ENCODE measurements at regions not wholly inside any gene's neighbourhood (a gene's known extent, or its start where the extent isn't known, plus 50 kb on each side); places are given as distances from the start of the nearest gene placed in this dataset.

GRCh38 chr3:38988955-38989354 is 62.8 kb downstream of the SCN11A start:
- H3K18ac ChIP-seq (ENCODE audit: low read depth, low read length) = no peak overlapping the region
- ChIA-PET POLR2A (ENCODE audit: unreplicated experiment) (no interaction called here), CTCF (no interaction called here)
- H2BK20ac ChIP-seq (ENCODE audit: low read depth, low read length) = no peak overlapping the region; the same call in 1 of the 2 replicates
- H2AFZ ChIP-seq (replicated peaks; ENCODE audit: low read length, poor library complexity) = no peak overlapping the region
- BruUV-seq (replicated peaks) = no TSS peak
- H3K4me3 ChIP-seq (ENCODE audit: insufficient read depth, low read depth, low read length) = no peak overlapping the region
- no peak overlapping the region for H3K14ac ChIP-seq (replicated peaks; ENCODE audit: low read depth, low read length)
- WGBS, 2 experiments (ENCODE audit: extremely low coverage in 2 of 2, insufficient read length in 1 of 2) = no CpG with 5 or more reads among the region's 3 CpGs
- no peak overlapping the region for H4K91ac ChIP-seq (ENCODE audit: insufficient read depth, low read depth, low read length)
- peaks cover 0 to 18% of the 10 kb centered on the region in 2 experiments; a peak in 3 of 4 replicates for H3K79me1 ChIP-seq (ENCODE audit: low read depth in 1 of 2, low read length in 2 of 2)
- no peak overlapping the region for H3K56ac ChIP-seq (ENCODE audit: extremely low read depth, insufficient read depth, low read length)
- H4K5ac ChIP-seq (ENCODE audit: low read depth, low read length) = no peak overlapping the region
- no peak overlapping the region for H2AK9ac ChIP-seq (replicated peaks; ENCODE audit: low read depth, low read length, poor library complexity)
- no peak overlapping the region for H3K4me2 ChIP-seq (ENCODE audit: low read depth, low read length)
- no peak overlapping the region for H2BK5ac ChIP-seq (ENCODE audit: low read depth, low read length, poor library complexity, severe bottlenecking)
- intact Hi-C loops (cut with micrococcal nuclease) (no loop called here), in situ Hi-C loops (cut with MboI; ENCODE audit: low sequenced_read_pairs) (no loop called here), dilution Hi-C loops (cut with HindIII; ENCODE audit: low sequenced_read_pairs, unreplicated experiment) (no loop called here)
- H3K4me1 ChIP-seq (ENCODE audit: control insufficient read depth, insufficient read depth, low read length) = peaks cover 33% of the 10 kb centered on the region
- H4K20me1 ChIP-seq (ENCODE audit: insufficient read depth, low read length) = no peaks in the 10 kb centered on the region
- no peaks in the 10 kb centered on the region for H3K27me3 ChIP-seq (ENCODE audit: control insufficient read depth, insufficient read depth, low read length)
- no peaks in the 10 kb centered on the region for H3K9me3 ChIP-seq (ENCODE audit: control insufficient read depth, insufficient read depth, low read length)
- no peak overlapping the region for H4K8ac ChIP-seq (ENCODE audit: low read depth in 2 of 2, low read length in 2 of 2)
- H3K23ac ChIP-seq (ENCODE audit: low read depth, low read length) = no peak overlapping the region
- peak overlapping the region; percentile 52; the same call in 1 of the 2 replicates for H2AK5ac ChIP-seq (ENCODE audit: low read depth, low read length)
- no peak overlapping the region for H3K27ac ChIP-seq (ENCODE audit: insufficient read depth, low read length)
- H2BK15ac ChIP-seq (ENCODE audit: low read depth, low read length) = 0 out of 3 replicates have a peak overlapping the region, but pooled peaks have one; percentile 15
- ATAC-seq (ENCODE audit: low read depth) = no peak
- TF ChIP-seq POLR2A (IDR thresholded peaks at IDR 0.05; ENCODE audit: low read depth, low read length) (no peak), BHLHE40 (IDR thresholded peaks at IDR 0.05; ENCODE audit: low read depth, low read length) (no peak), ELK1 (IDR thresholded peaks at IDR 0.05; ENCODE audit: borderline replicate concordance, low read depth, low read length) (no peak), FOS (IDR thresholded peaks at IDR 0.05; ENCODE audit: low read depth, low read length) (no peak), SMC3 (IDR thresholded peaks at IDR 0.05; ENCODE audit: low read depth, low read length) (no peak), NFE2L2 (IDR thresholded peaks at IDR 0.05; ENCODE audit: low read depth, low read length) (no peak), RCOR1 (IDR thresholded peaks at IDR 0.05; ENCODE audit: insufficient replicate concordance, low read length) (no peak), MAFK (IDR thresholded peaks at IDR 0.05; ENCODE audit: low read depth, low read length) (no peak), MAZ (IDR thresholded peaks at IDR 0.05; ENCODE audit: borderline replicate concordance, low read depth, low read length) (no peak), CEBPB (IDR thresholded peaks at IDR 0.05; ENCODE audit: low read depth, low read length) (no peak), RAD21 (IDR thresholded peaks at IDR 0.05; ENCODE audit: low read length) (no peak), USF2 (IDR thresholded peaks at IDR 0.05; ENCODE audit: low read depth, low read length) (no peak)
- TF ChIP-seq, protein P1, sequence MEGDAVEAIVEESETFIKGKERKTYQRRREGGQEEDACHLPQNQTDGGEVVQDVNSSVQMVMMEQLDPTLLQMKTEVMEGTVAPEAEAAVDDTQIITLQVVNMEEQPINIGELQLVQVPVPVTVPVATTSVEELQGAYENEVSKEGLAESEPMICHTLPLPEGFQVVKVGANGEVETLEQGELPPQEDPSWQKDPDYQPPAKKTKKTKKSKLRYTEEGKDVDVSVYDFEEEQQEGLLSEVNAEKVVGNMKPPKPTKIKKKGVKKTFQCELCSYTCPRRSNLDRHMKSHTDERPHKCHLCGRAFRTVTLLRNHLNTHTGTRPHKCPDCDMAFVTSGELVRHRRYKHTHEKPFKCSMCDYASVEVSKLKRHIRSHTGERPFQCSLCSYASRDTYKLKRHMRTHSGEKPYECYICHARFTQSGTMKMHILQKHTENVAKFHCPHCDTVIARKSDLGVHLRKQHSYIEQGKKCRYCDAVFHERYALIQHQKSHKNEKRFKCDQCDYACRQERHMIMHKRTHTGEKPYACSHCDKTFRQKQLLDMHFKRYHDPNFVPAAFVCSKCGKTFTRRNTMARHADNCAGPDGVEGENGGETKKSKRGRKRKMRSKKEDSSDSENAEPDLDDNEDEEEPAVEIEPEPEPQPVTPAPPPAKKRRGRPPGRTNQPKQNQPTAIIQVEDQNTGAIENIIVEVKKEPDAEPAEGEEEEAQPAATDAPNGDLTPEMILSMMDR (conservative IDR thresholded peaks at IDR 0.05; ENCODE audit: low read depth, low read length) = no peak
- no peaks in the 10 kb centered on the region for H3K36me3 ChIP-seq (ENCODE audit: control insufficient read depth, insufficient read depth, low read length)
- H3K9ac ChIP-seq (ENCODE audit: low read depth, low read length) = no peak overlapping the region
- 0 out of 2 replicates have a peak overlapping the region, but pooled peaks have one; percentile 37 for H2BK120ac ChIP-seq (ENCODE audit: low read depth, low read length)
- DNase-seq = no peak
- H3K4ac ChIP-seq (ENCODE audit: low read depth, low read length) = peak overlapping the region; percentile 31; the same call in 1 of the 2 replicates
- H3K9me1 ChIP-seq (ENCODE audit: insufficient read depth, low read length) = peaks cover 38% of the 10 kb centered on the region

All from IMR-90 (cell line).